SIG-M5 treated with dmso at 0.1 percent for 504 hours (cell line): ENCODE measurements at regions not wholly inside any gene's neighbourhood (a gene's known extent, or its start where the extent isn't known, plus 50 kb on each side); places are given as distances from the start of the nearest gene placed in this dataset.
A peak's percentile ranks its signal among the peaks of the same experiment; 100 is the strongest.
"Not testable (repeated sequence)": the region's sequence is repeated elsewhere in the genome, so short reads cannot be mapped to it uniquely, and the experiment has no call there.

Experiments used
- DNase-seq: peaks from one replicate; lab custom pipeline; 2025; ENCODE audit not compliant: unreplicated experiment; lab: John Stamatoyannopoulos, UW

DNA sequence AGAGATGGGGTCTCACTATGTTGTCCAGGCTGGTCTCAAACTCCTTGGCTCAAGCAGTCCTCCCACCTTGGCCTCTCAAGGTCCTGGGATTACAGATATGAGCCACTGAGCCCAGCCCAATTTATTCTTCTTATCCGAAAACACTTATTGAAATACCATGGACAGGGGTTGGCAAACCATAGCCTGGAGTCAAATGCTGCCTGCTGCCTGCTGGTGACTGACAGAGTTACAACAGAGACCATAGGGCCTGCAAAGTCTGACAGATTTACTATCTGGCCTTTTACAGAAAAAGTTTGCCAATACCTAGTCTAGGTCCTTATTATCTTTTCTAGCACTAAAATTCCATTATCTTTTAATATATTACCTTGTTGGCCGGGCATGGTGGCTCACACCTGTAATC, 87.1 kb upstream of the ZNF281 start:
- DNase-seq = no peak

DNA sequence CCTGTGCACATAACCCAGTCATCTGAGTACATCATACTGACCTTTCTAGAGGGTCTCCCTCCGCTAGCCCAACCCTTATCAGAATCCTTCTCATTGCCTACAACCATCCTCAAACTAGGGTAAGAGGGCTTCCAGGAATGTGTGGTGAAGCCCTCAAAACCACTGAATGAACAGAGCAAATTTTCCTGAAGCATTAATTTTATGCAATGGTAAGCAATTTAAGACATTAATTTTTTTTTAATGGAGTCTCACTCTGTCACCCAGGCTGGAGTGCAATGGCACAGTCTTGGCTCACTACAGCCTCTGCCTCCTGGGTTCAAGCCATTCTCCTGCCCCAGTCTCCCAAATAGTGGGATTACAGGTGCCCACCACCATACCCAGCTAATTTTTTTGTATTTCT, 86.1 kb upstream of the ZNF281 start:
- no peak for DNase-seq

DNA sequence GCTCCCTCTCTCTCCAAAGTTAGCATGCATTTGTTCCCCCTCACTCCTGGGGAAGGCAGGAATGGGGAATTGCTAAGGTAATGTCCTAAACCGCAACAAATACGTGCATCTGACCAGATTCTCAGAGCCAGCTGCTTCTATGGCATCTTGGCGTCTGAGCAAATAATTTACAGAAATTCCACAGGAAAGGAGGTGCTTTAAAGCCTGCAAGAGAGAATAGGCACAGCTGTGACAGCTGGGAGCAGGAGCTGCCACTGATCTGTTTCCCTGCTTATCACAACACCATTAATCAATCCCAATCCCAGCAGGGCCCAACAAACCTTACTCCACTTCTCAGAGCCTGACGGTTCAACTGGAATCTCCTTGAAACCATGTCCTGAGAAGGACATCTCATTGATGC, 83.5 kb upstream of the ZNF281 start:
- no peak for DNase-seq

DNA sequence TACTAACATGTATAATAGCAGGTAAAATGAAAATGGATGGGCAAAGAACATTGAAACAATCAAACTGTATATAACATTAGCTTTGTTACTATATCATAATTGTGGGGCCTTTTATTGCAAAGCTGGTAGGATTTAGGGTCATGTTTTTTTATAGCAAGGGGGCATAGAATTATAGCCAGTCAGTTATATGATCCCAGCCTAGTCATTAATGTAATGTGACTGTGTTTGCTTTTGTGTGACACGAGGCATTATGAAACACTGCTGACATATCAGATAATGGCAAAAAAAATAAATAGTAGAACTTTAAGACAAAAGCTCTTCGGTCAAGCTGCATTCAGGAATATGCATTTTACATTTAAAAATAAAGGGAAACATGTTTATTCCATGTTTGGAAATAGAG, 81.3 kb upstream of the ZNF281 start:
- no peak for DNase-seq

DNA sequence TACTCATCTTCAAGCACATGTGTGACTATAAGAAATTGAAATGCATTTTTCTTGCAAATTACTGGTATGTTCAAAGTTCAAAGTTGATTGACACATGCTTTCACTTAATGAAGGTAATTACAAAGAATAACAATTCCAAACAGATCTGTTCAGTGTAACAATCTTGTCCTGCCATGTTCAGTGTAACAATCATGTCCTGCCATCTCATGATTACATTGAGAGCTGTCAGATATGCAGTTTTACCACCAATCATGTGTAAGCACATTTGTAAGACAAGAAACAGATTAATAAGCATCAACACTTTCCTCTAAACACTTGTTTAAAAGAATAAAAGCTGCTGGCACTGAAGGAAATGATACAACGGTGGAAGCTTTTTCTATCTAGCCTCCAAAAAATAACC, 80.3 kb upstream of the ZNF281 start:
- no peak for DNase-seq

DNA sequence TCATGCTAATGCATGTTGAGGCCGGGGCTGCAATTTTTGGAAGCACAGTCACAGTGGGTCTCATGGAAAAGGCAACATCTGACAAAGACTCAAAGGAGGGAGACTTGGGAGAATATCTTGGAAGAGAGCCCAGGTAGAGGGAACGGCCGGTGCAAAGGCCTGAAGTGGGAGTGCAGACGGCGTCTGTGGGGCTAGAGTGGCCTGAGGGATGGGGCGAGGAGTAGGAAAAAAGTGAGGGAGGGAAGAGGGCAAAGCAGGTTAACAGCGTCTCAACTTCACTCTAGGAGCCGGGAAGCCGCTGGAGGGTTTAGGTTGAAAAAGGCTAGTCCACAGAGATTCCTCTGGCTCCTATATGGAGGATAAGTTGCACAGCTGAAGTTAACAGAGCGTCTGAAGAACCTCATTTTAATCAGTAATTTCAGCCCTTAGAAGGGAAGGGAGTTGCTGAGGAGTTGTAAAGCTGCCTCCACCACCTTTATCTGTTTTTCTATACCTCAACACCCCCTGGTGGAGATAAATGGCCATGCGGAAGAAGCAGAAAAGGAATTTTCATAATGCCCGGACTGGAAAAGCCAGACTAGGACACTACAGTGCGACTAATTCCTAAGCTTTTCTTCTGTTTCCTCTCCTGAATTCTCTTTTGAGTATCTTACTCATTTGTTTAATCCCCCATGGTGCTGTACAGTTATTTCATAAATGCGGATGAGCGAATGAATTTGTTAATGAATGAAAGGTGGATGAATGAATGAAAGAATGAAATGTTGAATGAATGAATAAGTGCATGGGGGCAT, 78.7 kb upstream of the ZNF281 start:
- DNase-seq = peak; percentile 86

DNA sequence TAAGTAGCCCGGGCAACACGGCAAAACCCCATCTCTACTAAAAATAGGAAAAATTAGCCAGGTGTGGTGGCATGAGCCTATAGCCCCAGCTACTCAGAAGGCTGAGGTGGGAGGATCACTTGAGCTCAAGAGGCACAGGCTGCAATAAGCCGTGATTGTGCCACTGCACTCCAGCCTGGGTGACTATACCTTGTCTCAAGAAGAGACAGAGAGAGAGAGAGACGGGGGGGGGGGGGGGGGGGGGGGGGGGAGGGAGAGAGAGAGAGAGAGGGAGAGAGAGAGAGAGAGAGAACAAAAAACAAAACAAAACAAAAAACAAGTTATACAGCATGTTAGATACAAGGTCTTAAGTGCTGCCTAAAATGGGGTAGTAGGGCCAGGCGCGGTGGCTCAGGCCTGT, 77.8 kb upstream of the ZNF281 start:
- no peak for DNase-seq

DNA sequence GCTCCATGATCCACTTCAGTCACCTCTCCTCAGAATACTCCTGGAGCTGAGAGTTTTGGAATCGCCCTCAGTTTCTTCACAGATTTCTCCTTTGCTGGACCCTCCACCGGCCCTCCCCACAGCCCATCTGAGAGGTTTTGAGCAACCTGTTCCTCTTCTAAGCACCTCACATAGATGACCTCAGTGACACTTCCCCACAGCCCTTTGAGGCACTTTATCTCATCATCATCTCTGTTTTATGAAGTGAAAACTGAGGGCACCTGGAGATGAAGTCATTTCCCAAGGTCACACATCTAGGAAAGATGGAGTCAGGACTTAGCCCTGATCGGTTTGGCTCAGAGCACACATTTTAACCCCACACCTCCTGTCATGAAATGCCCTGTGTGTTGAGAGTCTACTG, 76.8 kb upstream of the ZNF281 start:
- no peak for DNase-seq

DNA sequence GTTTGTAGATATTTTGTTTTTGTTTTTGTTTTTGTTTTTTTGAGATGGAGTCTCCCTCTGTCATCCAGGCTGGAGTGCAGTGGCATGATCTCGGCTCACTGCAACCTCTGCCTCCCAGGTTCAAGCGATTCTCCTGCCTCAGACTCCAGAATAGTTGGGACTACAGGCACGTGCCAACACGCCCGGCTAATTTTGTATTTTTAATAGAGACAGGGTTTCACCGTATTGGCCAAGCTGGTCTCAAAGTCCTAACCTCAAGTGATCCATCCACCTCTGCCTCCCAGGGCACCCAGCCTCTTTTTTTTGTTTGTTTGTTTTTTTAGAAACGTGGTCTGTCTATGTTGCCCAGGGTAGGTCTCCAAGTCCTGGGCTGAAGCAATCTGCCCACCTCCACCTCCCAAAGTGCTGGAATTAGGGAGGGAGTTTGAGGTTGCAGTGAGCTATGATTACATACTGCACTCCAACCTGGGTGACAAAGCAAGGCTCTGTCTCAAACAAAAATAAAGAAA, 74.7 kb upstream of the ZNF281 start:
- not testable (repeated sequence) for DNase-seq

DNA sequence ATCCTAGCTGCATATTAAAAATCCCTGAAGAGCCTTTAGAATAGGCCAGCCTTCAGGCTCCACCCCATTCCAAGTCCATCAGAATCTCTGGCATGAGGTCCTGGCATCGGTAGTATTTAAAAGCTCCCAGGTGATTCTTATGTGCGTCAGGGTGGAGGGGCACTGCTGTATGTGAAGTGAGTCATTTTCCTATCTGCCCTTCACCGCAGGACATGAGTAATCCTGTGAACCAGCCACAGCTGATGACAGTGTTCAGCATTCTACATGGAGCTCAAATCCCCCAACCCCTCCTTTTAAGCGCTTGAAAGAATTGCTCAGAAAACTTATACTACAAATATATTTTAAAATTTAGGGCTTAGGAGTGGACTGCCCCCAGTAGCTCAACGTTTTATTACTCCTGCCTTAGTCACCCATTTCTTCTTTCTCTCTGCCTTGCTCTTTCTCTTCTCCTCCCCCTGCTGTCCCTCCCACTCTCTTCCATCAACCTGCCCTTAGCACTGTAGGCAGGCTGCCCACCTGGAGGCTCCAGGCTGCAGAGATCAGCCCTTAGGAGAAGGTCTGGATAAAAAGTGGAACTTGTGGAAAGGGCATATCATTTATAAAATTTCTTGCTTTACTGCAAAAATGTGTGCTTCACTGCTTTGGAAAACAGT, 73.8 kb upstream of the ZNF281 start:
- DNase-seq = peak; percentile 76

DNA sequence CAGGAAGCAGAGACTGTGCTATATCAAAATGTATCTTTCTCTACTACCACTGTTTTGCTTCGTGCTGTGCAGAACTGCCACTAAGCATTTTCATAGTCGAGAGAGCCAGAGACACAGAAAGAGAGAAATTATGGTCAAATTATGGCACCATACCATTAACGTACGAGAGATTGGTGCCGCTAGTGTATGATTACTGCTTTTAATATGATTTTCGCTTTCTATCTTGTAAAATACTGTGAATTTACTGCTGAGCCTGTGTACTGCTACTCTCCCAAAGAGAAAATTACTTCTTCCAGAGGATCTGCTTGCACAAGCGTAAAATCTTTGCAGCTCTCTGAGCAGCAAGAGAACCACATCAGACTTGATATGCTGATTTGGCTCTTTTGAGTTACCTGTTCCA, 71.1 kb upstream of the ZNF281 start:
- DNase-seq = no peak

DNA sequence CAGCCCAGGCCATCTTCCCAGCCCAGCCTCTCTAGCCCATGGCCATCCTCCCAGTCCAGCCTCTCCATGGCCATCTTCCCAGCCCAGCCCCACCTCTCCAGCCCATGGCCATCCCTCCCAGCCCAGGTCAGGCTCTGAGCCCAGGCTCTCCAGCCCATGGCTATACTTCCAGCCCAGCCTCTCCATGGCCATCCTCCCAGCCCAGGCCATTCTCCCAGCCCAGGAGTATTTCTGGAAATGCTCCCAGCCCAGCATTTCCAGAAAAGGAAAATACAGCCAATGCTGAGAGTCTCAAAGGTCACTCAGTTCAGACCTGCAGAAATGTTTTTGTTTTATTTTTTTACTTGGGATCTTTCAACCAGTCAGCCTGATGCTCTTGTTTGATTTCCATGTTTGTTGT, 70.0 kb upstream of the ZNF281 start:
- DNase-seq = no peak

DNA sequence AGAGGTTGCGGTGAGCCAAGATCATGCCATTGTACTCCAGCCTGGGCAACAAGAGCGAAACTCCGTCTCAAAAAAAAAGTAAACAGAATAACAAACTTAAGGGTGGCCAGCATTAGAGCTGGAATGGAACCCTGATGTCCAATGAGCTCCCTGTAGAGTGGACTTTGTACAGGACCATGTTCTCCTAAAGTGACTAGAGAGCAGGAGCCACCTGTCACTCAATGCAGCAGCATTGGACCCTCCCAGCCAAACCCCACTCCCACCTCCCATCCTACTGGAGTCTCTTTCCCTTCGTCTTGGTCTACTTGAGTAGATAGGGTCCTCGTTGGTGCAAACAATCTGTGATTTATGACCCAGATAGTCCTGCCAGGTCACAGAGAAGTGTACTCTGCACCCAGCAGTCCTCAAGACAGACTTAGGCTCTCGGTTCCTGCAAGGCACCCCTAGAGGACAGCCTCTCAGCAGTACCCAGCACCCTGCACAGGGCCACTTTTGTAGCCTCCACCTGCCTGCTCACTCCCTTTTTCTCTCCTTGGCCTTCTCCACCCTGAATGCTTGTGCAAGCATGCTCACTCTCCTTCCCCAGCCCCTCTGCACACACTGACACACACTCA, 69.2 kb upstream of the ZNF281 start:
- no peak for DNase-seq

DNA sequence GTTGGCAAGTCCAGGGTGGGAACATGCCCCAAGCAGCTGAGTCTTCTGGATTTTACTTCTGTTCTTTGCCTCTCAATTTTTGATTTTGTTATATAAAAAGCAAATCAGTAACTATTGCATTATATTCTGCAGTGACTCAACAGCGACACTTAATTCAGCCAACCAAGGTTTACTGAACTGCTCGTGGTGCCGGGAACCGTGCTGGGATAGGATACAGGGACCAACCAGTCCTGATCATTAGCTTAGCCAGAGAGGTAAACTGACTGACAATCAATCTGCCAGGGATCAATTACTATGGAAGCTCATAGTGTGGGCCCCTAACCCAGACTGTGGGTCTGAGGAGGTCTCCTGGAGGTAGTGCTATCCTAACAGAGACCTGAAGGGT, 68.4 kb upstream of the ZNF281 start:
- DNase-seq = no peak

DNA sequence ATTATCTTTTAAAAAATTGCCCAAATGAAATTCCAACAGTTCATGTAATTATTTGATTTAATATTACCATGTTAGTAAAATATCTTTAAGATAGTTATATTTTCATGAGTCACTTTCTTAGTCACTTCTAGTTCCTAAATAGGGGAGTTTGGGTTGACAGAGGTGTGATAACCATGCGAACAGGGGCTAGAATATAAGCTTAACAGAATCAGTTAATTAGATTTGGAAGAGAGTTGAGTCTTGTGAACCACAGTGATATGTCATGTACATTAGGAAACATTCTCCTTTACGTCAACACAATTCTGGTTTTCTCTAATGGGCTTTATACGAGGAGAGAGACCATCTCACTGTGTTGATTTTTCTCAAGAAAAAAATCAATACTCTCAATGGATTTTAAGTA, 64.8 kb upstream of the ZNF281 start:
- no peak for DNase-seq

DNA sequence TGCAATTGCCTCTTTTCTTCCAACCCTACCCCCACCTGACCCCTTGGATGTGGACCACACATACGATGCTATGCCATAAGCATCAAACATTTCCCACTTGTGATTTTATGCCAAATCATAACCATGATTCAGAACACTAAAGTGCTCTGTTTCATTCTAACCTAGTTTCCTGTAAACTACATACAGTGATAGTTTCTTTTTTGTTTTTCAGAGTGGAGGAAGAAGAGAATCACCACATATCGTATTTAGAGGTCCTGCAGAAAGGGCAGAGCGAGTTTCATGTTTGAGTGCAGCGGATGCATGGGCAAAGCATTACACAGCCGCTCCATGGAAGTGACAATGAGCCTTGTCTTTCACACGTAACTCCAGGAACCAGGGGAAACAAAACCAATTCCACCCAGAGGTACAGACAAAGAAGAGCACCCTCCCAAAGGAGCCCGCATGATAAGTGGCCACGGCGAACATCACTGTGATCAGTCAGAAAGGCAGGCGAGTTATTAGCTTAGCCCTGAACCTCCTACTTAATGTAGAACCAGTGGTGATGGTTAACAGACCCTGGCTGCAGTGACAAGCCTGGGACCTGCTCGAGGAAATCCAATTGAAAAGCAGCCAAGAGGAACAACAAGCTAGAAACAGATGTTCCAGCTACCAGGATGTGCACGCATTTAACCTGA, 64.0 kb upstream of the ZNF281 start:
- DNase-seq = no peak

DNA sequence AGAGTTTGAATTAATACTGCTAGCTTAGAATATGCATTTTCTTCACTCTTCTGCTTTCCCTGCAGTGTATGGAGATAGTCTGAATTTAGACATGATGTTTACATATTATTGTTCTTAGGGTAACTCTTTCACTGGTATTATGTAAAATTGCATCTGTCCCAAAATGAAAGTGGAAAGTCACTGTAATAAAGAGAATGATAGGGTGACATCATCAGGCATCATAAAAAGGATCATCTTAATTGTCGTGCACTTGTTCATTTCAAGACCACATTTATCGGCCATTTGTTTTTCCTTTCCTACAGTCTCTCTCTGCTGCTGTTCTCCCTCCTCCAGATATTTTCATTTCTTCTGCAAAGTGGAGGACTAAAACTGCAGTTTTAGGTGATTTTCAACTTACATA, 61.9 kb upstream of the ZNF281 start:
- no peak for DNase-seq

DNA sequence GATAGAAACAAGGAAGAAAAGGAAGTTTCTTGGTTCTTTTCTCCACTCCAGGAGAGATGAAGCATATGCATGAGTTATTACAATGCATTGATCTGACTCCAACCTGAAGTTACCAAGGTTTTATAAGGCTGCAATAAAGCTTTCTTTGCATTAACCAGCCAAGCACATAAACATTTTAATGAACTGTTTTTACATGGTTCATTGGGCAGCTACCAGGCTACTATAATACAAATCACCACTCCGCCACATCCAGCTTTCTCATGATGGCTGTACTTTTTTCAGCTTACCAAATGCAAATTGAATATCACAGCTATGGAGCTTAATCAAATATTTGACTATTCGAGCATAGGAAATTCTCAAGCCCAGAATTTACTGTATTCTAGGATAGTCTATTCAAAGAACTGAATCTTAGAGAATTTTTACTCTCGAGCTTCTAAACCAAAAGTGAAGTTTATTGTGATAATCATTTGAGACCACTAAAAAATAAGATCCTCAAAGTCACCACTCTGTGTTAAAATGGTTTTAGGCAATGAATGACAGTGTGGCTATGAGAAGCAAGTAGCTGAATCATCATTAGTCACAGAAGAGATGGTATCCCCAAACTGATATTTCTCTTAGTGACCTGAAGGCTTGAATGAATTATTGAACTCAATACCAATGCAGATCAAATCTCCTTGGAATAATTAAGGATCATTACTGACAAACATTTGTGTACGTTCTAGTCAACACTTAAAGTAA, 58.6 kb upstream of the ZNF281 start:
- DNase-seq = no peak

DNA sequence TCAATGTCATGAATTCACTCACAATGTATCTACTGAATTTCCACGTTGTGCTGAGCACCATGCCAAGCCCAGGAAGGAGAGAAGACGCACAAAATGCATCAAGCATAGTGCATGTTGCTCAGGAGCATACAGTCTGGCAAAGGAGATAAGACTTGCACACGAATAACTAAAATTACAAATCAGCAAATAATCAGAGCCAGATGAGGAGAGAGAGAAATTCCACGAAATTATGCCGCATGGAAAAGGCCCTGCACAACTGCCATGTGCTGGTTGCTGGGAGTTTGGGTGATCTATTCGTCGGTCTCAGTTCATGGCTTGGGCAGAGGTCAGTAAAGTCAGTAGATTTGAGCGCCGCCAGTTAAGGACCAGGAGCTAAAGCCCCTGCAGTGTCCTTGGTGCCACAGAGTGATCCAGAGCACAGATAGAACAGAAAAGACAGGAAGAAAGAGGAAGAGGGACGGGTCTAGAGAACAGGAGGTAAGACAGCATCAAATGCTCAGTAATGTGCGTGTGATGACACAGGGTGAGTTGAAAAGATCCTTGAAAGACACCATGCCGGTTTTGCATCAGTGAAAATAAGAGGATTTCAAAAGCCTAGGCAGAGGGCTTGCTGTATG, 55.1 kb upstream of the ZNF281 start:
- no peak for DNase-seq
